Liver (tissue), 8 donors: ENCODE measurements at regions not wholly inside any gene's neighbourhood (a gene's known extent, or its start where the extent isn't known, plus 50 kb on each side); places are given as distances from the start of the nearest gene placed in this dataset.

ENCODE experiments used
- DNase-seq: peaks from one replicate; pipeline ENCODE4 v3.0.0-alpha.2; 2017; ENCODE audit warnings: low spot score
- H3K27ac ChIP-seq, 2 donors: one replicate each; pipeline ENCODE4 v1.7.0; 2013; ENCODE audit warnings: inconsistent platforms in 2 of 2, low read length in 2 of 2, control low read depth in 1 of 2, low read depth in 1 of 2, mild to moderate bottlenecking in 1 of 2
- H3K27me3 ChIP-seq, 4 donors: one replicate each; pipeline versions ENCODE4 v1.6.1 to v1.7.0; 2013; ENCODE audit warnings: low read length in 3 of 4, inconsistent platforms in 1 of 4, mild to moderate bottlenecking in 1 of 4, moderate library complexity in 1 of 4; ENCODE audit not compliant: control insufficient read depth in 4 of 4, insufficient read depth in 4 of 4
- H3K36me3 ChIP-seq, 4 donors: one replicate each; pipeline versions ENCODE4 v1.6.1 to v1.7.0; 2013; ENCODE audit warnings: low read length in 3 of 4, mild to moderate bottlenecking in 3 of 4, low read depth in 1 of 4, moderate library complexity in 1 of 4; ENCODE audit not compliant: control insufficient read depth in 4 of 4, insufficient read depth in 3 of 4
- H3K4me1 ChIP-seq, 4 donors: one replicate each; pipeline versions ENCODE4 v1.6.1 to v1.7.0; 2013; ENCODE audit warnings: low read length in 3 of 4, mild to moderate bottlenecking in 3 of 4, moderate library complexity in 1 of 4; ENCODE audit not compliant: control insufficient read depth in 4 of 4, insufficient read depth in 4 of 4
- H3K4me3 ChIP-seq, 3 donors: one replicate each; pipeline versions ENCODE4 v1.6.1 to v1.7.0; 2013; ENCODE audit warnings: low read length in 3 of 3, control low read depth in 1 of 3, low read depth in 1 of 3, mild to moderate bottlenecking in 1 of 3
- H3K9ac ChIP-seq, 2 donors: one replicate each; pipeline ENCODE4 v1.7.0; 2013; ENCODE audit warnings: low read length in 2 of 2, mild to moderate bottlenecking in 2 of 2, moderate library complexity in 2 of 2, control low read depth in 1 of 2, low read depth in 1 of 2
- H3K9me3 ChIP-seq, 4 donors: one replicate each; pipeline versions ENCODE4 v1.6.1 to v1.7.0; 2013; ENCODE audit warnings: low read length in 3 of 4; ENCODE audit not compliant: control insufficient read depth in 4 of 4
- EGR1 ChIP-seq, 2 donors: IDR thresholded peaks; 2 replicates each; pipeline ENCODE4 v1.6.1; 2016 to 2018; ENCODE audit warnings: antibody characterized with exemption in 2 of 2, low read depth in 2 of 2
- FOXA1 ChIP-seq: IDR thresholded peaks from 2 replicates; pipeline ENCODE4 v1.6.1; 2016; ENCODE audit warnings: antibody characterized with exemption
- FOXA2 ChIP-seq: IDR thresholded peaks from 2 replicates; pipeline ENCODE4 v1.6.1; 2016; ENCODE audit warnings: antibody characterized with exemption
- GABPA ChIP-seq, 2 donors: IDR thresholded peaks in 1 of 2; conservative IDR thresholded peaks in 1 of 2; 2 replicates each; pipeline ENCODE4 v1.6.1; 2016; ENCODE audit warnings: antibody characterized with exemption in 2 of 2, mild to moderate bottlenecking in 1 of 2, moderate library complexity in 1 of 2
- HNF4A ChIP-seq, 2 donors: conservative IDR thresholded peaks; 2 replicates each; pipeline ENCODE4 v1.6.1; 2016; ENCODE audit warnings: antibody characterized with exemption in 2 of 2, mild to moderate bottlenecking in 2 of 2
- HNF4G ChIP-seq: IDR thresholded peaks from 2 replicates; pipeline ENCODE4 v1.6.1; 2016; ENCODE audit warnings: antibody characterized with exemption
- JUND ChIP-seq, 2 donors: IDR thresholded peaks; 2 replicates each; pipeline ENCODE4 v1.6.1; 2016; ENCODE audit warnings: antibody characterized with exemption in 2 of 2
- RXRA ChIP-seq, 2 donors: IDR thresholded peaks; 2 replicates each; pipeline ENCODE4 v1.6.1; 2017 to 2018; ENCODE audit warnings: antibody characterized with exemption in 2 of 2, mild to moderate bottlenecking in 1 of 2
- SP1 ChIP-seq: IDR thresholded peaks from 2 replicates; pipeline ENCODE4 v1.6.1; 2018; ENCODE audit warnings: antibody characterized with exemption, mild to moderate bottlenecking
- TAF1 ChIP-seq: conservative IDR thresholded peaks from 2 replicates; pipeline ENCODE4 v1.6.1; 2016; ENCODE audit warnings: antibody characterized with exemption, mild to moderate bottlenecking
- YY1 ChIP-seq: IDR thresholded peaks from 2 replicates; pipeline ENCODE4 v1.6.1; 2016; ENCODE audit warnings: antibody characterized with exemption, mild to moderate bottlenecking
- WGBS: extraction: QIAGEN DNeasy Blood & Tissue Kit; methylation state at CpG from one replicate; pipeline ENCODE4 v1.1.7; 2013; 5-methylcytosine and 5-hydroxymethylcytosine counted together
- TF ChIP-seq, protein P1 (sequence below): fragments of 150-350 bp; IDR thresholded peaks from 2 replicates; pipeline ENCODE4 v1.5.1; 2017; ENCODE audit warnings: improper control_type of control experiment, low read depth, low read length; ENCODE audit not compliant: missing input control
- TF ChIP-seq, protein P2 (sequence below): IDR thresholded peaks from 2 replicates; pipeline ENCODE4 v1.6.1; 2016; ENCODE audit warnings: antibody characterized with exemption
- TF ChIP-seq, protein P3 (sequence below): IDR thresholded peaks from 2 replicates; pipeline ENCODE4 v1.6.1; 2016; ENCODE audit warnings: antibody characterized with exemption, mild to moderate bottlenecking
- TF ChIP-seq, protein P4 (sequence below): IDR thresholded peaks from 2 replicates; pipeline ENCODE4 v1.6.1; 2016; ENCODE audit warnings: antibody characterized with exemption
- TF ChIP-seq, protein P5 (sequence below): IDR thresholded peaks from 2 replicates; pipeline ENCODE4 v1.6.1; 2016; ENCODE audit warnings: antibody characterized with exemption
- donor health status: healthy.
- donor health status: healthy.
- donor health status: healthy.
- donor health status: healthy.
- donor health status: healthy.

DNA sequence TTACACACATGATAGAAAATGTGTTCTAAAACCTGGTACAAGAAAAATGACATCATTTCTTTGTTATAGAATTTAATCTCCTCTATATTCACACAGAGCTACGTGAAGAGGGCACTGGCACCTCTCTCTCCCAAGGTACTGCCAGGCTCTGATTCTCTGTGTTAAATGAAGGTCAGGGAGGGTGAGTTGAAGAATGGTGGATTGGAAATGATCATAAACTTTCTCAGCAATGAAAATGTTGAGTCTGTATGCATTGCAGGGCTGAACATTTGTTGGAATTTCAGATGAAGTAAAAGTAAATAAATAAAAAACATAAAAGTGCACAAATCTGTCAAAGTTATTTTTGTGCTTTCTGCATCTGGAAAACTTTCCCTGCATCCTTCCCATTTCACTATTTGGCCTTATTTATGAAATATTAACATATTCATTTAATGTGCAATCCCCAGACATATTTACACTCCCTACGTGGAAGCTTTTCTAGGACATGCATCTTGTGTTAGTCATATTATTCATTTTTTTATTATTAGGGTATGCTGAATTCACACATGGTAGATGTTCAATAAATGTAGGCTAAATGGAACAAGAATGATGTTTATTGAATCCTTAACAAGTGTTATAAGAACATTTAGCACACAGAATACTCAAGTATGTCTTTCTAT, 810.3 kb upstream of the CDH8 start:
- Histone ChIP-seq H3K27ac (no peak overlapping the region), H3K9ac (no peak overlapping the region), H3K27me3 (no peaks in the 10 kb centered on the region), H3K36me3 (no peaks in the 10 kb centered on the region), H3K4me1 (no peaks in the 10 kb centered on the region), H3K9me3 (no peaks in the 10 kb centered on the region), H3K4me3 (no peak overlapping the region)
- TF ChIP-seq RXRA (IDR thresholded peaks at IDR 0.05) (no peak), SP1 (no peak), JUND (IDR thresholded peaks at IDR 0.05) (no peak), YY1 (no peak), FOXA2 (no peak), EGR1 (IDR thresholded peaks at IDR 0.05; ENCODE audit: low read depth in 2 of 2) (no peak), HNF4G (no peak), GABPA (IDR thresholded peaks at IDR 0.05 in 1 of 2, conservative IDR thresholded peaks at IDR 0.05 in 1 of 2) (no peak), TAF1 (no peak), FOXA1 (no peak), HNF4A (conservative IDR thresholded peaks at IDR 0.05) (no peak)
- TF ChIP-seq, protein P1, sequence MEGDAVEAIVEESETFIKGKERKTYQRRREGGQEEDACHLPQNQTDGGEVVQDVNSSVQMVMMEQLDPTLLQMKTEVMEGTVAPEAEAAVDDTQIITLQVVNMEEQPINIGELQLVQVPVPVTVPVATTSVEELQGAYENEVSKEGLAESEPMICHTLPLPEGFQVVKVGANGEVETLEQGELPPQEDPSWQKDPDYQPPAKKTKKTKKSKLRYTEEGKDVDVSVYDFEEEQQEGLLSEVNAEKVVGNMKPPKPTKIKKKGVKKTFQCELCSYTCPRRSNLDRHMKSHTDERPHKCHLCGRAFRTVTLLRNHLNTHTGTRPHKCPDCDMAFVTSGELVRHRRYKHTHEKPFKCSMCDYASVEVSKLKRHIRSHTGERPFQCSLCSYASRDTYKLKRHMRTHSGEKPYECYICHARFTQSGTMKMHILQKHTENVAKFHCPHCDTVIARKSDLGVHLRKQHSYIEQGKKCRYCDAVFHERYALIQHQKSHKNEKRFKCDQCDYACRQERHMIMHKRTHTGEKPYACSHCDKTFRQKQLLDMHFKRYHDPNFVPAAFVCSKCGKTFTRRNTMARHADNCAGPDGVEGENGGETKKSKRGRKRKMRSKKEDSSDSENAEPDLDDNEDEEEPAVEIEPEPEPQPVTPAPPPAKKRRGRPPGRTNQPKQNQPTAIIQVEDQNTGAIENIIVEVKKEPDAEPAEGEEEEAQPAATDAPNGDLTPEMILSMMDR, result no peak
- TF ChIP-seq, protein P2, sequence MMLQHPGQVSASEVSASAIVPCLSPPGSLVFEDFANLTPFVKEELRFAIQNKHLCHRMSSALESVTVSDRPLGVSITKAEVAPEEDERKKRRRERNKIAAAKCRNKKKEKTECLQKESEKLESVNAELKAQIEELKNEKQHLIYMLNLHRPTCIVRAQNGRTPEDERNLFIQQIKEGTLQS, result no peak
- TF ChIP-seq, protein P3, sequence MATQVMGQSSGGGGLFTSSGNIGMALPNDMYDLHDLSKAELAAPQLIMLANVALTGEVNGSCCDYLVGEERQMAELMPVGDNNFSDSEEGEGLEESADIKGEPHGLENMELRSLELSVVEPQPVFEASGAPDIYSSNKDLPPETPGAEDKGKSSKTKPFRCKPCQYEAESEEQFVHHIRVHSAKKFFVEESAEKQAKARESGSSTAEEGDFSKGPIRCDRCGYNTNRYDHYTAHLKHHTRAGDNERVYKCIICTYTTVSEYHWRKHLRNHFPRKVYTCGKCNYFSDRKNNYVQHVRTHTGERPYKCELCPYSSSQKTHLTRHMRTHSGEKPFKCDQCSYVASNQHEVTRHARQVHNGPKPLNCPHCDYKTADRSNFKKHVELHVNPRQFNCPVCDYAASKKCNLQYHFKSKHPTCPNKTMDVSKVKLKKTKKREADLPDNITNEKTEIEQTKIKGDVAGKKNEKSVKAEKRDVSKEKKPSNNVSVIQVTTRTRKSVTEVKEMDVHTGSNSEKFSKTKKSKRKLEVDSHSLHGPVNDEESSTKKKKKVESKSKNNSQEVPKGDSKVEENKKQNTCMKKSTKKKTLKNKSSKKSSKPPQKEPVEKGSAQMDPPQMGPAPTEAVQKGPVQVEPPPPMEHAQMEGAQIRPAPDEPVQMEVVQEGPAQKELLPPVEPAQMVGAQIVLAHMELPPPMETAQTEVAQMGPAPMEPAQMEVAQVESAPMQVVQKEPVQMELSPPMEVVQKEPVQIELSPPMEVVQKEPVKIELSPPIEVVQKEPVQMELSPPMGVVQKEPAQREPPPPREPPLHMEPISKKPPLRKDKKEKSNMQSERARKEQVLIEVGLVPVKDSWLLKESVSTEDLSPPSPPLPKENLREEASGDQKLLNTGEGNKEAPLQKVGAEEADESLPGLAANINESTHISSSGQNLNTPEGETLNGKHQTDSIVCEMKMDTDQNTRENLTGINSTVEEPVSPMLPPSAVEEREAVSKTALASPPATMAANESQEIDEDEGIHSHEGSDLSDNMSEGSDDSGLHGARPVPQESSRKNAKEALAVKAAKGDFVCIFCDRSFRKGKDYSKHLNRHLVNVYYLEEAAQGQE, result no peak
- TF ChIP-seq, protein P4, sequence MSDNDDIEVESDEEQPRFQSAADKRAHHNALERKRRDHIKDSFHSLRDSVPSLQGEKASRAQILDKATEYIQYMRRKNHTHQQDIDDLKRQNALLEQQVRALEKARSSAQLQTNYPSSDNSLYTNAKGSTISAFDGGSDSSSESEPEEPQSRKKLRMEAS, result no peak
- TF ChIP-seq, protein P5, sequence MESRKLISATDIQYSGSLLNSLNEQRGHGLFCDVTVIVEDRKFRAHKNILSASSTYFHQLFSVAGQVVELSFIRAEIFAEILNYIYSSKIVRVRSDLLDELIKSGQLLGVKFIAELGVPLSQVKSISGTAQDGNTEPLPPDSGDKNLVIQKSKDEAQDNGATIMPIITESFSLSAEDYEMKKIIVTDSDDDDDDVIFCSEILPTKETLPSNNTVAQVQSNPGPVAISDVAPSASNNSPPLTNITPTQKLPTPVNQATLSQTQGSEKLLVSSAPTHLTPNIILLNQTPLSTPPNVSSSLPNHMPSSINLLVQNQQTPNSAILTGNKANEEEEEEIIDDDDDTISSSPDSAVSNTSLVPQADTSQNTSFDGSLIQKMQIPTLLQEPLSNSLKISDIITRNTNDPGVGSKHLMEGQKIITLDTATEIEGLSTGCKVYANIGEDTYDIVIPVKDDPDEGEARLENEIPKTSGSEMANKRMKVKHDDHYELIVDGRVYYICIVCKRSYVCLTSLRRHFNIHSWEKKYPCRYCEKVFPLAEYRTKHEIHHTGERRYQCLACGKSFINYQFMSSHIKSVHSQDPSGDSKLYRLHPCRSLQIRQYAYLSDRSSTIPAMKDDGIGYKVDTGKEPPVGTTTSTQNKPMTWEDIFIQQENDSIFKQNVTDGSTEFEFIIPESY, result no peak
- 81% methylated on average over 2 of the region's 2 CpGs for WGBS
- DNase-seq, result no peak
